HL-60 (cell line): ENCODE measurements at regions not wholly inside any gene's neighbourhood (a gene's known extent, or its start where the extent isn't known, plus 50 kb on each side); places are given as distances from the start of the nearest gene placed in this dataset.

Experiments used
- DNase-seq, 2 experiments: peaks; one replicate each; pipeline ENCODE4 v3.0.0-alpha.2; 2010 to 2020; ENCODE audit warnings: low read depth in 1 of 2, low spot score in 1 of 2
- H3K27ac ChIP-seq: fragments of 250-450 bp; sonication (Bioruptor Pico); replicated peaks from 2 replicates; pipeline ENCODE4 v1.5.1; 2020; ENCODE audit warnings: mild to moderate bottlenecking, moderate library complexity
- H3K27me3 ChIP-seq: fragments of 250-450 bp; sonication (Bioruptor Pico); 2 replicates; pipeline ENCODE4 v1.5.1; 2021; ENCODE audit warnings: mild to moderate bottlenecking, moderate library complexity; ENCODE audit not compliant: insufficient read depth, poor library complexity, severe bottlenecking
- H3K4me3 ChIP-seq: replicated peaks from 2 replicates; pipeline ENCODE4 v1.5.1; 2011; ENCODE audit warnings: mild to moderate bottlenecking, control low read depth, low read length; ENCODE audit not compliant: insufficient read depth
- CTCF ChIP-seq: IDR thresholded peaks from one replicate; pipeline ENCODE4 v1.5.1; 2011; ENCODE audit warnings: low read length, control low read depth, inconsistent platforms; ENCODE audit not compliant: insufficient read depth
- GABPA ChIP-seq: IDR thresholded peaks from 2 replicates; pipeline ENCODE4 v1.6.1; 2012; ENCODE audit warnings: low read depth
- POLR2AphosphoS5 ChIP-seq: IDR thresholded peaks from 2 replicates; pipeline ENCODE4 v1.6.1; 2012; ENCODE audit warnings: low read depth
- REST ChIP-seq: IDR thresholded peaks from 2 replicates; pipeline ENCODE4 v1.6.1; 2012; ENCODE audit warnings: low read depth; ENCODE audit not compliant: insufficient replicate concordance
- SPI1 ChIP-seq: IDR thresholded peaks from 2 replicates; pipeline ENCODE4 v1.6.1; 2012; ENCODE audit warnings: low read depth, mild to moderate bottlenecking, borderline replicate concordance

- TF ChIP-seq POLR2AphosphoS5 (no peak), GABPA (no peak), SPI1 (no peak), CTCF (no peak), REST (no peak)
- H3K27ac ChIP-seq, result no peak overlapping the region
- no peak for DNase-seq
- H3K27me3 ChIP-seq, result no peaks in the 10 kb centered on the region
- no peak overlapping the region for H3K4me3 ChIP-seq
These were observed 225.8 kb upstream of the SPRY1 start for GRCh38 chr4:123170843-123171242.

GRCh38 chr4:123176605-123177004 is 220.0 kb upstream of the SPRY1 start:
- TF ChIP-seq GABPA, result no peak
- TF ChIP-seq SPI1, result no peak
- TF ChIP-seq REST, result no peak
- TF ChIP-seq POLR2AphosphoS5, result no peak
- TF ChIP-seq CTCF, result no peak
- H3K27ac ChIP-seq, result no peak overlapping the region
- DNase-seq, result no peak
- H3K27me3 ChIP-seq, result no peaks in the 10 kb centered on the region
- H3K4me3 ChIP-seq, result no peak overlapping the region

- TF ChIP-seq CTCF (no peak), REST (no peak), POLR2AphosphoS5 (no peak), GABPA (no peak), SPI1 (no peak)
- no peak overlapping the region for H3K27ac ChIP-seq
- H3K27me3 ChIP-seq, result no peaks in the 10 kb centered on the region
- DNase-seq, result no peak
- H3K4me3 ChIP-seq, result no peak overlapping the region
These were observed 214.3 kb upstream of the SPRY1 start for GRCh38 chr4:123182289-123182688.
